Testis (tissue), 2 donors: ENCODE measurements at regions not wholly inside any gene's neighbourhood (a gene's known extent, or its start where the extent isn't known, plus 50 kb on each side); places are given as distances from the start of the nearest gene placed in this dataset.

Experiments
- CTCF ChIP-seq, 3 experiments: fragments of 450-650 bp in 2 of 3; fragments of 200-600 bp in 1 of 3; sonication (generic) in 1 of 3; IDR thresholded peaks; one replicate each; pipeline ENCODE4 v1.5.1; 2016 to 2019; ENCODE audit warnings: antibody characterized with exemption in 3 of 3, mild to moderate bottlenecking in 2 of 3, moderate library complexity in 1 of 3
- POLR2A ChIP-seq: fragments of 450-650 bp; IDR thresholded peaks from one replicate; pipeline ENCODE4 v1.6.1; 2017; ENCODE audit warnings: antibody characterized with exemption, mild to moderate bottlenecking, moderate library complexity

GRCh38 chr3:134722969-134723368, 72.1 kb upstream of the EPHB1 start:
- TF ChIP-seq CTCF (IDR thresholded peaks at IDR 0.05) (no peak), POLR2A (no peak)
